GM13977 (cell line): ENCODE measurements at regions not wholly inside any gene's neighbourhood (a gene's known extent, or its start where the extent isn't known, plus 50 kb on each side); places are given as distances from the start of the nearest gene placed in this dataset.

Source experiments
- DNase-seq: peaks from one replicate; pipeline ENCODE4 v3.0.0; 2012; ENCODE audit warnings: low spot score
- in situ Hi-C: fragments of 300-500 bp; cut with MboI; formaldehyde crosslinking; loops from one replicate; pipeline ENCODE4 v1.12.0; 2022; ENCODE audit warnings: low sequenced_read_pairs, low pct_unique_long_range_greater_than_20kb, mixed read lengths, inconsistent platforms; ENCODE audit not compliant: unreplicated experiment
- TF ChIP-seq, protein P1 (sequence below): IDR thresholded peaks from 2 replicates; pipeline ENCODE4 v1.5.1; 2012; ENCODE audit warnings: mild to moderate bottlenecking, control low read depth; ENCODE audit not compliant: insufficient read depth; ENCODE audit errors: extremely low read depth, missing control alignments

DNA sequence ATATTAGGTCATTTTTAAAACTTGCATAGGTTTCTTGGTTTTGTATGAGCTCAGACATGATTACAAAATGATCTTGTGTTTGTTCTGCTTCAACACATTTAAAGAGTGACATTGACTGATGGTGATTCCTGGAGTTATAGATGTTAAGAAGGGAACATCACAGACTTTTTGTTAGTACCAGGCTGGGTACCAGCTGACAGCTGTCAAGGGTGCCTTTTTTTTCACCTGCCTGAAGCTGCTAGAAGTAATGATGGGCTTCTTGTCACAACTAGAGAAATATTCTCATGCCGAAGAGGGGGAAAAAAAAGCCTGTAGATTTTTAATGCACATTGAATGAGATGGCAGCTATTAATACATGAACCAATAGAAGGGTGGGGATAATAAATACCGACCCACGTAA, 226.6 kb upstream of the TRAM1L1 start:
- no peak for DNase-seq
- in situ Hi-C loops = no loop called here
- TF ChIP-seq, protein P1, sequence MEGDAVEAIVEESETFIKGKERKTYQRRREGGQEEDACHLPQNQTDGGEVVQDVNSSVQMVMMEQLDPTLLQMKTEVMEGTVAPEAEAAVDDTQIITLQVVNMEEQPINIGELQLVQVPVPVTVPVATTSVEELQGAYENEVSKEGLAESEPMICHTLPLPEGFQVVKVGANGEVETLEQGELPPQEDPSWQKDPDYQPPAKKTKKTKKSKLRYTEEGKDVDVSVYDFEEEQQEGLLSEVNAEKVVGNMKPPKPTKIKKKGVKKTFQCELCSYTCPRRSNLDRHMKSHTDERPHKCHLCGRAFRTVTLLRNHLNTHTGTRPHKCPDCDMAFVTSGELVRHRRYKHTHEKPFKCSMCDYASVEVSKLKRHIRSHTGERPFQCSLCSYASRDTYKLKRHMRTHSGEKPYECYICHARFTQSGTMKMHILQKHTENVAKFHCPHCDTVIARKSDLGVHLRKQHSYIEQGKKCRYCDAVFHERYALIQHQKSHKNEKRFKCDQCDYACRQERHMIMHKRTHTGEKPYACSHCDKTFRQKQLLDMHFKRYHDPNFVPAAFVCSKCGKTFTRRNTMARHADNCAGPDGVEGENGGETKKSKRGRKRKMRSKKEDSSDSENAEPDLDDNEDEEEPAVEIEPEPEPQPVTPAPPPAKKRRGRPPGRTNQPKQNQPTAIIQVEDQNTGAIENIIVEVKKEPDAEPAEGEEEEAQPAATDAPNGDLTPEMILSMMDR = no peak

DNA sequence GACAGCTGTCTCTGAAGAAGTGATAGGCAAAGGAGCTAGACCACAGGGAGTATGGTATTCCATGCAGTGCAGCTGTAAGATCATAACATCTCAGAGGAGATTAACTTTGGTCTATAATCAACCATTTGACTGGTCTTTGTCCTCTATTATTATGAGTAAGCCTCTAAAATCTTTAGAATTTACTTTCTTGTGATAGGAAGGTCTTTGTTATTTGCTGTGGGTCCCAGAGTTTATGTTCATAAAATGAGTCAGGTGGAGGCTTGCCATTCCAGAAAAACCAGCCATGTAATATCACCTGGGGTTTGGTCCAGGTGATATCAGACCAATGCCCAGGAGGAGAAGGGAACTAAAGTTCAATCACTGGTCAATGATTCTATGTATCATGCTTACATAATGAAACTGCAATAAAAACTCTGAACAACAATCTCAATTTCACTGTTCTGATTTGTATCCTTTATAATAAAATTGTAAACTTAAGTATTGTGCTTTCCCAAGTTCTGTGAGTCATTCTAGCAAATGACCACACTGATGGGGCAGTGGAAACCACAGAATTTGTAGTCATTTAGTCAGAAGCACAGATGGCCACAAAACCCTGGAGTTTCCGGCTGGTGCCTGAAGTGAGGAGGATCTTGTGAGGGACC, 239.6 kb upstream of the TRAM1L1 start:
- in situ Hi-C loops = no loop called here
- DNase-seq = no peak
- TF ChIP-seq, protein P1 = no peak

DNA sequence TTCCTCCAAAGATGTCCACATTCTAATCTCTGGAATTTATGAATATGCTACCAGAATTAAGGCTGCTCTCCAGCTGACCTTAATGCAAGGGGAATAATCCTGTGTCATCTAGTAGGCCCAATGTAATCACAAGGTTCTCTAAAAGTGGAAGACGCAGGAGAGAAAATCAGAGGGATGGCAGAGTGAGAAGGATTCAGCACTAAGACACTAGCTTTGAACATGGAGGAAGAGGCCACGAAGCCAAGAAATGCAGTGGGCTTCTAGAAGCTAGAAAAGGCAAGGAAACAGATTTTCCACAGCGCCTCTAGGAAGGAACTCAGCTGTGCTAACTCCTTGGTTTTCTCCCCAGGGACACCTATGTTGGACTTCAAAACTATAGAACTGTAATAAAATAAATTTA, 240.7 kb upstream of the TRAM1L1 start:
- in situ Hi-C loops = no loop called here
- TF ChIP-seq, protein P1 = no peak
- DNase-seq = no peak

DNA sequence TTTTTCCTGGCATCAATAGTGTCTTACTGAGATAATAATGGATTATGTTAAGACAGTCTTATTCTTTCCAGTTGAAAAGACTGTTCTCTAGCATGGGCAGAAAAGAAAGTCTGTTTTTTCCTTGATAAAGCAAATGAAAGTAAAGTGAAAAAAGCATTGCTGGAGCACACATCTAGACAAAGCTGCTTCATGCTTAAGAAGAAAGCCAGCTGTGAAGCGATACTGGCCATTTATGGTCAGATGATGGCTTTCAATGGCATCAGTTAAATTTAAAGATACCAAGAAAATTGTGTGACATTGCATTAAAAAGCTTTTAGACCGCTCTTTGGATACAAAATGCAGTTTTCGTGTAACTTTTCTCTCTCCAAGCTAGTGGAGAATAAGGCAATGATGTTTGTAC, 242.1 kb upstream of the TRAM1L1 start:
- in situ Hi-C loops = no loop called here
- TF ChIP-seq, protein P1 = no peak
- DNase-seq = no peak

DNA sequence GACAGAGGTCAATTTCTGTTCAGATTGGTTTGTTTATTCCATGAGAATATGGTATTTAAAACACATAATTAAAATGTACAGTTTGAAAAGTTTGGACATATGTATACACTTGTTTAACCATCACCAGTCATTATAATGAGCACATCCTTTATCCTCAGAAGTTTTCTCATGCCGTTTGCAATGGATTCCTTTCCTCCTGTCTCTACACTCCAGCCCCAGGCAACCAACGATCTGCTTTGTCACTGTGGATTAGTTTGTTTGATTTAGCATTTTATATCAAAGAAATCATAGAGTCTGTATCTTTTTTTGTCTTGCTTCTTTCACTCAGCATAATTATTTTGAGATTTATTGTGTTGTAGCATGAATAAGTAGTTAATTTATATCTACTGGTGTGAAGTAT, 243.0 kb upstream of the TRAM1L1 start:
- in situ Hi-C loops = no loop called here
- no peak for DNase-seq
- TF ChIP-seq, protein P1 = no peak

DNA sequence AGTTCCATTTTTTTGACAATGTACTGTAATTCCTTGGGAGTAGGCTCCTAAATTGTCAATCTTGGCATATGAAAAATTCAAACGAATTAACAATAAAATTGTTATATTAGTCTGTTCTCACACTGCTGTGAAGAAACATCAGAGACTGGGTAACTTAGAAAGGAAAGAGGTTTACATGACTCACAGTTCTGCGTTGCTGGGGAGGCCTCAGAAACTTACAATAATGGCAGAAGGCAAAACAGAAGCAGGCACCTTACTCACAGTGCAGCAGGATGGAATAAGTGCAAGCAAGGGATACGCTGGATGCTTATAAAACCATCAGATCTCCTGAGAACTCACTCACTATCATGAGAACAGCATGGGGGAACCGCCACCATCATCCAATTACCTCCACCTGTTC, 246.4 kb upstream of the TRAM1L1 start:
- TF ChIP-seq, protein P1 = no peak
- no peak for DNase-seq
- in situ Hi-C loops = no loop called here
